SK-N-MC (cell line): ENCODE measurements at regions not wholly inside any gene's neighbourhood (a gene's known extent, or its start where the extent isn't known, plus 50 kb on each side); places are given as distances from the start of the nearest gene placed in this dataset.

Experiments
- EZH2 ChIP-seq: fragments of 200-600 bp; sonication (generic); IDR thresholded peaks from one replicate; pipeline ENCODE4 v1.6.1; 2017; ENCODE audit warnings: antibody characterized with exemption
- FOXP2 ChIP-seq: optimal IDR thresholded peaks from 2 replicates; pipeline ENCODE3; 2011; ENCODE audit warnings: mild to moderate bottlenecking, moderate library complexity; ENCODE audit not compliant: insufficient read depth; ENCODE audit errors: extremely low read length, control extremely low read depth
- POLR2AphosphoS5 ChIP-seq: IDR thresholded peaks from 2 replicates; pipeline ENCODE4 v1.6.1; 2012; ENCODE audit warnings: mild to moderate bottlenecking, low read depth, low read length, borderline replicate concordance

DNA sequence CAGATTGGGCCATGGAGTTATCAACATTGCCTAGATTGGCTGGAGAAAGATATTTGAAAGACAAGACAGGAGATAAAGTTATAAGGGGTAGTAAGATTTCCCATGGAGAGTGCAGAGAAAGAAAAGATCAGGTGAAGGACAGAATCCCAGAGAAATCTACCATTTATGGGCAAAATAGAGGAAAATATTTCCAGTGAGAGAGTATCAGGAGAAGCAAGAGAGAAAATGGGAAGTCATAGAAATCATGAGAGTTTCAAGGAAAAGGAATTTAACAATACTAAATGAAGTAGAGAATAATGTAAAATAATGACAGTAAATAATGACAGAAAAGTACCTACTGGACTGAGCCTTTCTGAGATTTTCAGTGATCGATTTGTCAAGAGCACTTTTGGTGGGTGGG, 447.6 kb upstream of the CHST9 start:
- TF ChIP-seq EZH2: no peak
- TF ChIP-seq POLR2AphosphoS5: no peak
- no peak for TF ChIP-seq FOXP2
